H1 (cell line): ENCODE measurements at regions not wholly inside any gene's neighbourhood (a gene's known extent, or its start where the extent isn't known, plus 50 kb on each side); places are given as distances from the start of the nearest gene placed in this dataset.

Experiments used
- CTCF ChIA-PET: fragments of 300-600 bp; sonication (Branson Sonifier 250); formaldehyde crosslinking; loops from one replicate; lab custom pipeline; 2021; ENCODE audit not compliant: partially characterized antibody; lab: Charles Lee
- POLR2A ChIA-PET: fragments of 300-600 bp; sonication (Branson Sonifier 250); formaldehyde crosslinking; loops from one replicate; lab custom pipeline; 2021; ENCODE audit warnings: inconsistent platforms; ENCODE audit not compliant: partially characterized antibody; lab: Charles Lee
- DNase-seq, 2 experiments: peaks; one replicate each; pipeline versions ENCODE4 v3.0.0 to v3.0.0-alpha.2; 2010 to 2022; ENCODE audit warnings: low spot score in 2 of 2, low read depth in 1 of 2, mixed read lengths in 1 of 2
- FAIRE-seq: peaks from 2 replicates; lab custom pipeline; 2011; peaks lifted over from hg19 to GRCh38; lab: Jason Lieb, UNC
- H2AFZ ChIP-seq: 2 replicates; pipeline ENCODE4 v1.8.1; 2012; ENCODE audit warnings: low read length, inconsistent platforms
- H2AK5ac ChIP-seq: 2 replicates; pipeline ENCODE4 v1.6.1; 2013; ENCODE audit warnings: low read depth, low read length
- H2BK120ac ChIP-seq: replicated peaks from 2 replicates; pipeline ENCODE3; 2013; ENCODE audit warnings: low read depth, low read length, inconsistent platforms
- H2BK12ac ChIP-seq: 2 replicates; pipeline ENCODE4 v1.6.1; 2013; ENCODE audit warnings: low read depth, low read length
- H2BK15ac ChIP-seq: 2 replicates; pipeline ENCODE4 v1.6.1; 2013; ENCODE audit warnings: low read length
- H2BK20ac ChIP-seq: 2 replicates; pipeline ENCODE4 v1.6.1; 2013; ENCODE audit warnings: low read length
- H2BK5ac ChIP-seq: 2 replicates; pipeline ENCODE4 v1.6.1; 2013; ENCODE audit warnings: low read depth, low read length
- H3K14ac ChIP-seq: 2 replicates; pipeline ENCODE4 v1.6.1; 2013; ENCODE audit warnings: inconsistent platforms; ENCODE audit not compliant: insufficient read length
- H3K18ac ChIP-seq: 2 replicates; pipeline ENCODE4 v1.6.1; 2013; ENCODE audit warnings: low read length; ENCODE audit errors: extremely low read depth
- H3K23ac ChIP-seq: 2 replicates; pipeline ENCODE4 v1.6.1; 2013; ENCODE audit warnings: inconsistent platforms; ENCODE audit not compliant: insufficient read length
- H3K23me2 ChIP-seq: 2 replicates; pipeline ENCODE4 v1.6.1; 2013; ENCODE audit warnings: low read depth, low read length
- H3K27ac ChIP-seq: 2 replicates; pipeline ENCODE4 v1.6.1; 2011; ENCODE audit warnings: low read depth, low read length, inconsistent platforms
- H3K27me3 ChIP-seq, 4 experiments: replicated peaks in 1 of 4; 1 replicate in 1 of 4; 2 replicates in 3 of 4; pipeline versions ENCODE4 v1.6.1 to v1.8.1; 2011 to 2013; ENCODE audit warnings: low read length in 3 of 4, mild to moderate bottlenecking in 3 of 4, inconsistent platforms in 2 of 4, mixed read lengths in 2 of 4, moderate library complexity in 1 of 4; ENCODE audit not compliant: control insufficient read depth in 3 of 4, insufficient read depth in 3 of 4; ENCODE audit errors: extremely low read depth in 1 of 4
- H3K36me3 ChIP-seq, 4 experiments: 2 replicates each; pipeline versions ENCODE4 v1.6.1 to v1.8.1; 2011 to 2013; ENCODE audit warnings: mild to moderate bottlenecking in 4 of 4, low read length in 3 of 4, moderate library complexity in 2 of 4, control low read depth in 1 of 4, inconsistent platforms in 1 of 4; ENCODE audit not compliant: insufficient read depth in 4 of 4, control insufficient read depth in 2 of 4
- H3K4ac ChIP-seq: replicated peaks from 2 replicates; pipeline ENCODE3; 2013; ENCODE audit warnings: low read length, low read depth, mixed read lengths, inconsistent platforms; ENCODE audit not compliant: insufficient read length
- H3K4me1 ChIP-seq, 4 experiments: replicated peaks in 1 of 4; 1 replicate in 1 of 4; 2 replicates in 3 of 4; pipeline versions ENCODE4 v1.6.1 to v1.8.1; 2011 to 2013; ENCODE audit warnings: low read length in 3 of 4, inconsistent platforms in 2 of 4, mixed read lengths in 1 of 4; ENCODE audit not compliant: insufficient read depth in 4 of 4, control insufficient read depth in 3 of 4
- H3K4me2 ChIP-seq, 2 experiments: 2 replicates each; pipeline versions ENCODE4 v1.6.1 to v1.8.1; 2011 to 2013; ENCODE audit warnings: low read depth in 2 of 2, low read length in 2 of 2, control low read depth in 1 of 2, inconsistent platforms in 1 of 2, mild to moderate bottlenecking in 1 of 2; ENCODE audit not compliant: insufficient read depth in 1 of 2
- H3K4me3 ChIP-seq, 4 experiments: fragments of 200-600, 300-600 bp in 1 of 4; sonication (generic), shearing (Covaris generic), sonication (Bioruptor Twin) in 1 of 4; 2 replicates each; pipeline versions ENCODE4 v1.5.1 to v1.8.1; 2011 to 2016; ENCODE audit warnings: low read length in 4 of 4, low read depth in 3 of 4, control low read depth in 2 of 4, inconsistent platforms in 2 of 4, mild to moderate bottlenecking in 2 of 4, mixed read lengths in 1 of 4, moderate library complexity in 1 of 4; ENCODE audit not compliant: insufficient read depth in 2 of 4; ENCODE audit errors: extremely low read depth in 1 of 4
- H3K56ac ChIP-seq: replicated peaks from 2 replicates; pipeline ENCODE3; 2013; ENCODE audit warnings: low read depth, mild to moderate bottlenecking, mixed read lengths, low read length, inconsistent platforms; ENCODE audit not compliant: insufficient read length
- H3K79me1 ChIP-seq: 2 replicates; pipeline ENCODE4 v1.6.1; 2013; ENCODE audit warnings: low read depth, low read length, control low read depth
- H3K79me2 ChIP-seq, 2 experiments: 2 replicates each; pipeline versions ENCODE4 v1.6.1 to v1.8.1; 2012 to 2013; ENCODE audit warnings: low read length in 2 of 2, mild to moderate bottlenecking in 2 of 2, inconsistent platforms in 1 of 2; ENCODE audit not compliant: insufficient read depth in 2 of 2, control insufficient read depth in 1 of 2
- H3K9ac ChIP-seq, 4 experiments: replicated peaks in 1 of 4; 1 replicate in 1 of 4; 2 replicates in 3 of 4; pipeline versions ENCODE4 v1.6.1 to v1.8.1; 2011 to 2013; ENCODE audit warnings: low read depth in 3 of 4, low read length in 3 of 4, control low read depth in 2 of 4, mild to moderate bottlenecking in 2 of 4, moderate library complexity in 2 of 4, inconsistent platforms in 1 of 4; ENCODE audit errors: extremely low read depth in 1 of 4
- H3K9me3 ChIP-seq, 2 experiments: 2 replicates each; pipeline versions ENCODE4 v1.6.1 to v1.8.1; 2012 to 2013; ENCODE audit warnings: mild to moderate bottlenecking in 2 of 2, moderate library complexity in 2 of 2, control low read depth in 1 of 2, inconsistent platforms in 1 of 2, low read depth in 1 of 2, low read length in 1 of 2, mixed read lengths in 1 of 2; ENCODE audit not compliant: insufficient read depth in 2 of 2
- H4K20me1 ChIP-seq, 2 experiments: replicated peaks in 1 of 2; 2 replicates each; pipeline versions ENCODE3 to v1.8.1; 2011 to 2013; ENCODE audit warnings: inconsistent platforms in 2 of 2, low read length in 2 of 2, mild to moderate bottlenecking in 1 of 2; ENCODE audit not compliant: insufficient read depth in 2 of 2, control insufficient read depth in 1 of 2
- H4K5ac ChIP-seq: 2 replicates; pipeline ENCODE4 v1.6.1; 2013; ENCODE audit warnings: low read length, low read depth, mixed read lengths, inconsistent platforms; ENCODE audit not compliant: insufficient read length
- H4K8ac ChIP-seq: 2 replicates; pipeline ENCODE4 v1.8.0; 2013; ENCODE audit warnings: mild to moderate bottlenecking, moderate library complexity, low read length, inconsistent platforms; ENCODE audit not compliant: insufficient read depth; ENCODE audit errors: extremely low read depth
- H4K91ac ChIP-seq: replicated peaks from 2 replicates; pipeline ENCODE3; 2013; ENCODE audit warnings: low read length, mixed read lengths, inconsistent platforms; ENCODE audit not compliant: insufficient read length
- ATF3 ChIP-seq: IDR thresholded peaks from 2 replicates; pipeline ENCODE4 v1.6.1; 2011; ENCODE audit warnings: low read depth, mild to moderate bottlenecking, low read length; ENCODE audit not compliant: insufficient read depth
- CHD1 ChIP-seq: IDR thresholded peaks from 2 replicates; pipeline ENCODE4 v1.6.1; 2012; ENCODE audit warnings: low read depth, low read length, improper control_type of control experiment
- EGR1 ChIP-seq: IDR thresholded peaks from 2 replicates; pipeline ENCODE4 v1.6.1; 2011; ENCODE audit warnings: low read depth, low read length, borderline replicate concordance
- HDAC2 ChIP-seq, 2 experiments: fragments of 300-600 bp in 1 of 2; sonication (generic) in 1 of 2; IDR thresholded peaks; 2 replicates each; pipeline ENCODE4 v1.6.1; 2011 to 2012; ENCODE audit warnings: low read depth in 2 of 2, low read length in 2 of 2, mild to moderate bottlenecking in 2 of 2, moderate library complexity in 2 of 2, borderline replicate concordance in 1 of 2, inconsistent platforms in 1 of 2
- HDAC6 ChIP-seq: IDR thresholded peaks from one replicate; pipeline ENCODE4 v1.7.1; 2012; ENCODE audit warnings: low read depth, mild to moderate bottlenecking, inconsistent platforms, low read length, moderate library complexity
- JUN ChIP-seq: IDR thresholded peaks from 2 replicates; pipeline ENCODE4 v1.6.1; 2011; ENCODE audit warnings: low read depth, mild to moderate bottlenecking, improper control_type of control experiment, low read length
- JUND ChIP-seq: IDR thresholded peaks from 2 replicates; pipeline ENCODE4 v1.6.1; 2011; ENCODE audit warnings: mild to moderate bottlenecking, improper control_type of control experiment, low read length
- KDM1A ChIP-seq: fragments of 200-600, 300-600 bp; sonication (generic); IDR thresholded peaks from 2 replicates; pipeline ENCODE4 v1.7.1; 2016; ENCODE audit warnings: mild to moderate bottlenecking, low read length, borderline replicate concordance
- NRF1 ChIP-seq: IDR thresholded peaks from 2 replicates; pipeline ENCODE4 v1.6.1; 2011; ENCODE audit warnings: mild to moderate bottlenecking, low read depth, low read length, improper control_type of control experiment
- RFX5 ChIP-seq: IDR thresholded peaks from 2 replicates; pipeline ENCODE4 v1.6.1; 2011; ENCODE audit warnings: low read depth, low read length, improper control_type of control experiment, borderline replicate concordance
- SIX5 ChIP-seq: IDR thresholded peaks from 2 replicates; pipeline ENCODE4 v1.6.1; 2011; ENCODE audit warnings: mild to moderate bottlenecking, low read depth, low read length
- SP2 ChIP-seq: IDR thresholded peaks from 2 replicates; pipeline ENCODE4 v1.6.1; 2012; ENCODE audit warnings: mild to moderate bottlenecking, low read length, inconsistent platforms
- SUZ12 ChIP-seq: fragments of 200-600 bp; sonication (generic); IDR thresholded peaks from 2 replicates; pipeline ENCODE4 v1.6.1; 2012; ENCODE audit warnings: mild to moderate bottlenecking, inconsistent platforms, low read length, moderate library complexity, mixed read lengths
- TAF7 ChIP-seq: optimal IDR thresholded peaks from 2 replicates; pipeline ENCODE3; 2011; ENCODE audit warnings: low read depth, mild to moderate bottlenecking, inconsistent platforms, low read length, moderate library complexity, borderline replicate concordance
- WGBS, 2 experiments: shearing (Covaris generic) in 1 of 2; methylation state at CpG; one replicate each; pipeline versions ENCODE4 v1.1.6 to v1.1.7; 2013 to 2015; ENCODE audit warnings: low lambda C conversion rate in 2 of 2, mixed read lengths in 2 of 2, inconsistent platforms in 1 of 2, low coverage in 1 of 2, missing lambda C conversion rate in 1 of 2; ENCODE audit not compliant: insufficient replicate concordance in 2 of 2, insufficient coverage in 1 of 2, insufficient read length in 1 of 2; ENCODE audit errors: extremely low coverage in 1 of 2, missing lambda C conversion rate in 1 of 2; 5-methylcytosine and 5-hydroxymethylcytosine counted together

GRCh38 chr6:7047966-7048365 lies 59.8 kb upstream of the RREB1 start:
- H4K5ac ChIP-seq = no peak overlapping the region
- ChIA-PET CTCF (interaction anchor here (0.7 to 1.4 kb wide), 4 partner anchors 9 to 371 kb away, joined by 3 to 4 read pairs (median 4); no protein-coding TSS in a partner anchor), POLR2A (no interaction called here)
- TF ChIP-seq TAF7 (no peak), EGR1 (no peak), SP2 (no peak), KDM1A (no peak), CHD1 (no peak), NRF1 (no peak), SIX5 (no peak), HDAC2 (IDR thresholded peaks at IDR 0.05; ENCODE audit: borderline replicate concordance in 1 of 2, low read depth in 2 of 2, low read length in 2 of 2) (no peak), HDAC6 (no peak), SUZ12 (no peak), ATF3 (no peak), RFX5 (no peak), JUND (no peak), JUN (no peak)

More at GRCh38 chr6:7047966-7048365, 59.8 kb upstream of the RREB1 start:
- peaks cover 0 to 11% (median 5%) of the 10 kb centered on the region in 4 experiments; a peak in 5 of 7 replicates for H3K27me3 ChIP-seq
- no peak overlapping the region for H3K4me2 ChIP-seq
- H3K4me1 ChIP-seq = peaks cover 0 to 5% (median 3%) of the 10 kb centered on the region in 4 experiments; a peak in 4 of 7 replicates
- H3K23me2 ChIP-seq = peaks cover 15% of the 10 kb centered on the region
- no peak overlapping the region for H2BK20ac ChIP-seq
- H3K9ac ChIP-seq = no peak overlapping the region
- H2AFZ ChIP-seq = no peak overlapping the region
- no peak overlapping the region for H3K23ac ChIP-seq
- no peak overlapping the region for H2BK5ac ChIP-seq
- H3K27ac ChIP-seq = no peak overlapping the region
- no peak overlapping the region for H4K8ac ChIP-seq
- H2BK12ac ChIP-seq = no peak overlapping the region
- DNase-seq (no peak), FAIRE-seq (no peak)
- no peaks in the 10 kb centered on the region for H4K20me1 ChIP-seq
- no peak overlapping the region for H3K14ac ChIP-seq
- no peaks in the 10 kb centered on the region for H3K9me3 ChIP-seq
- no peak overlapping the region for H3K18ac ChIP-seq
- H3K4me3 ChIP-seq = no peak overlapping the region
- no peaks in the 10 kb centered on the region for H3K79me1 ChIP-seq
- H2AK5ac ChIP-seq = no peak overlapping the region
- no peak overlapping the region for H2BK15ac ChIP-seq
- no peaks in the 10 kb centered on the region for H3K36me3 ChIP-seq
- WGBS, 2 experiments = 87% methylated on average over 3 of the region's 3 CpGs; no CpG with 5 or more reads in 1 of the 2 experiments
- no peak overlapping the region for H2BK120ac ChIP-seq
- no peak overlapping the region for H3K4ac ChIP-seq
- H3K56ac ChIP-seq = no peak overlapping the region
- H3K79me2 ChIP-seq = no peaks in the 10 kb centered on the region
- no peak overlapping the region for H4K91ac ChIP-seq
